ENCODE measurements at regions not wholly inside any gene's neighbourhood (a gene's known extent, or its start where the extent isn't known, plus 50 kb on each side); places are given as distances from the start of the nearest gene placed in this dataset.

DNA sequence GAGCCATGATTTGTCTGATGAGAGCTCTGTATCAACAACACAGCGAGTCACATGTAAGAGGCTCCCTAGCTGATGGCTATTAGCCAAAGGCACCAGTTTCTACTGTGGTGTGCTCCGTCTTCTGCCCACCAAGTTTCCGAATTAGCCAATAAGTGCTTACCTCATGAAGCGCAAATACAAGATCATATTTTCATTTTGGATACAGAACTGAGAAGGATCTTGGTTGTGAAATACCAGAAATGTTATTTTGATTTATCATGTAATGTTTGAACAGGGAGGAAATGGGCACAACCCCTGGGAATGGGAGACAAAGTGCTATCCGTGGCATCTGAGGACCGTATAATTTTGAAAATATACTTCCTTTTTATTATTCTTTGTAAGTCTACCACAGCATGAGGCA is 234.3 kb downstream of the DACT1 start:
- TF ChIP-seq, protein P1, sequence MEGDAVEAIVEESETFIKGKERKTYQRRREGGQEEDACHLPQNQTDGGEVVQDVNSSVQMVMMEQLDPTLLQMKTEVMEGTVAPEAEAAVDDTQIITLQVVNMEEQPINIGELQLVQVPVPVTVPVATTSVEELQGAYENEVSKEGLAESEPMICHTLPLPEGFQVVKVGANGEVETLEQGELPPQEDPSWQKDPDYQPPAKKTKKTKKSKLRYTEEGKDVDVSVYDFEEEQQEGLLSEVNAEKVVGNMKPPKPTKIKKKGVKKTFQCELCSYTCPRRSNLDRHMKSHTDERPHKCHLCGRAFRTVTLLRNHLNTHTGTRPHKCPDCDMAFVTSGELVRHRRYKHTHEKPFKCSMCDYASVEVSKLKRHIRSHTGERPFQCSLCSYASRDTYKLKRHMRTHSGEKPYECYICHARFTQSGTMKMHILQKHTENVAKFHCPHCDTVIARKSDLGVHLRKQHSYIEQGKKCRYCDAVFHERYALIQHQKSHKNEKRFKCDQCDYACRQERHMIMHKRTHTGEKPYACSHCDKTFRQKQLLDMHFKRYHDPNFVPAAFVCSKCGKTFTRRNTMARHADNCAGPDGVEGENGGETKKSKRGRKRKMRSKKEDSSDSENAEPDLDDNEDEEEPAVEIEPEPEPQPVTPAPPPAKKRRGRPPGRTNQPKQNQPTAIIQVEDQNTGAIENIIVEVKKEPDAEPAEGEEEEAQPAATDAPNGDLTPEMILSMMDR (IDR thresholded peaks at IDR 0.05) = no peak
- no peak for TF ChIP-seq POLR2A (IDR thresholded peaks at IDR 0.05)
